Sigmoid colon (tissue), 6 donors: ENCODE measurements at regions not wholly inside any gene's neighbourhood (a gene's known extent, or its start where the extent isn't known, plus 50 kb on each side); places are given as distances from the start of the nearest gene placed in this dataset.

ENCODE experiments used
- DNase-seq: peaks from one replicate; pipeline ENCODE4 v3.0.0-alpha.2; 2019
- H3K27ac ChIP-seq, 4 donors: fragments of 200-600 bp; sonication (generic); one replicate each; pipeline ENCODE4 v1.5.1; 2016 to 2019; ENCODE audit warnings: mild to moderate bottlenecking in 1 of 4
- H3K27me3 ChIP-seq, 3 donors: fragments of 200-600 bp; sonication (generic); one replicate each; pipeline ENCODE4 v1.5.1; 2019; ENCODE audit warnings: mild to moderate bottlenecking in 1 of 3
- H3K36me3 ChIP-seq, 4 donors: fragments of 200-600 bp; sonication (generic); one replicate each; pipeline ENCODE4 v1.5.1; 2016 to 2019
- H3K4me1 ChIP-seq, 4 donors: fragments of 200-600 bp; sonication (generic); one replicate each; pipeline ENCODE4 v1.5.1; 2017 to 2019
- H3K4me3 ChIP-seq, 4 donors: fragments of 200-600 bp; sonication (generic); one replicate each; pipeline ENCODE4 v1.5.1; 2017 to 2019; ENCODE audit warnings: mild to moderate bottlenecking in 2 of 4, moderate library complexity in 1 of 4
- H3K9me3 ChIP-seq, 4 donors: fragments of 200-600 bp in 3 of 4; sonication (generic) in 3 of 4; one replicate each; pipeline versions ENCODE4 v1.5.1 to v1.6.1; 2013 to 2019
- CTCF ChIP-seq, 4 experiments: fragments of 450-650 bp in 3 of 4; fragments of 200-600 bp in 1 of 4; IDR thresholded peaks; one replicate each; pipeline ENCODE4 v1.5.1; 2016 to 2019; ENCODE audit warnings: antibody characterized with exemption in 4 of 4, mild to moderate bottlenecking in 3 of 4, moderate library complexity in 2 of 4
- EP300 ChIP-seq, 4 donors: sonication (generic); formaldehyde crosslinking; IDR thresholded peaks; one replicate each; pipeline ENCODE4 v1.6.1; 2017; ENCODE audit warnings: antibody characterized with exemption in 4 of 4
- POLR2A ChIP-seq, 2 donors: fragments of 450-650 bp; IDR thresholded peaks; one replicate each; pipeline ENCODE4 v1.6.1; 2016; ENCODE audit warnings: antibody characterized with exemption in 2 of 2, mild to moderate bottlenecking in 2 of 2, moderate library complexity in 2 of 2
- POLR2AphosphoS5 ChIP-seq, 4 donors: sonication (generic); formaldehyde crosslinking; IDR thresholded peaks; one replicate each; pipeline ENCODE4 v1.6.1; 2017; ENCODE audit warnings: antibody characterized with exemption in 4 of 4
- WGBS, 2 donors: extraction: QIAGEN DNeasy Blood & Tissue Kit; methylation state at CpG; one replicate each; pipeline ENCODE4 v1.1.7; 2013; 5-methylcytosine and 5-hydroxymethylcytosine counted together
- intact Hi-C: fragments of 100-400 bp; cut with DNase I; formaldehyde crosslinking; loops from one replicate; pipeline ENCODE4 v1.15.1; 2023
- donor health status: healthy with polysubstance abuse.
- donor health status: healthy.

DNA sequence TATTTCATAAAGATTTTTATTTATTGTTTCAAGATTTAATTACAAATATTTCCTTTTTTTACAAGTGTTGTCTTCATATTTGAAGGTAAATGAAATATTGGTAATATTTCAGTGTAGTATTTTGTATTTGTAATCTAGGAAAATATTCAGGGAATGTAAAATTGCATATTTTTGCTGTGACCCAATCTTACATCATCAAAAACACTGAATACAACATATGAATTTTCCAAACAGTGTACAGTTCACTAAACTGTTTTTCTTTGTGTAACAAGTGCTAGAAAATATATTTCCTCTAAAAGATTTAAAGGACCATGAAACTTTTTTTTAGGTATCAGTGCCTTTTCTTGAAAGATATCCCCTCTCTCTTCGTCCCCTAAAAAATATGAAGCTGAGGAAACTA lies 251.9 kb upstream of the KCND2 start:
- no peak for DNase-seq
- H3K27me3 ChIP-seq = no peaks in the 10 kb centered on the region
- H3K9me3 ChIP-seq = no peaks in the 10 kb centered on the region
- 53 to 70% methylated on average over 1 of the region's 1 CpG for WGBS, 2 donors
- H3K27ac ChIP-seq = no peak overlapping the region
- H3K4me1 ChIP-seq = no peaks in the 10 kb centered on the region
- no peaks in the 10 kb centered on the region for H3K36me3 ChIP-seq
- intact Hi-C loops = no loop called here
- H3K4me3 ChIP-seq = no peak overlapping the region
- TF ChIP-seq EP300 (IDR thresholded peaks at IDR 0.05) = no peak
- TF ChIP-seq POLR2A (IDR thresholded peaks at IDR 0.05) = no peak
- no peak for TF ChIP-seq POLR2AphosphoS5 (IDR thresholded peaks at IDR 0.05)
- no peak for TF ChIP-seq CTCF (IDR thresholded peaks at IDR 0.05)

DNA sequence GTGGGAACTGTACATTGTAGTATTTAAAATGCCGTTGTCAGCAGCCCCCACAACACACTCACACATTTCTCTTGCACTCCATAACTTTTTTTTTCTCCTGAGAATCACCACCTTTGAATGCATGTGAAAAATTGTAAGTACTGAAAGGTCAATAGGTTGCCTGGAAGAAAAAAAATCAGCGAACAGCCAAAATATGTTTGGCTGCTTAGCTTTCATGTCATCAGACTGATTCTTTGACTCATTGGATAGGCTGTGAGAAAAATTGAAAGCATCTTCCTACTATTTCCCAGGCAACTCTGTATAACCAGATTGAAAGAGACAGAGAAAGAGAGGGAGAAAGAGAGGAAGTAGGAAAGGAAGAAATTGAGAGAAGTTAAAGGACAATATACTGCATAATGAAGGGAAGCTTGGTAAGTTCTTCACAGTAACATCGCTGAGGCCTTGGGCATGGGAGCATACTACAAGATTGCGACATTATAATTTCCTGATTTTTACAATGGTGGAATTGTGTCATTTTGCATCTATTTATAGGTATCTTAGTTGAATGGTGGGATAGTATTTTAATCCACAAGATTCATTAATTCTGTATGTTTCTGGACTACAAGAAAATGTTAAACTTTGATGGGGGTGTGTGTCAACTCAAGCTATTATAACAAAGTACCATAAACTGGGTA lies 249.3 kb upstream of the KCND2 start:
- H3K36me3 ChIP-seq = no peaks in the 10 kb centered on the region
- H3K4me1 ChIP-seq = no peaks in the 10 kb centered on the region
- no peak overlapping the region for H3K27ac ChIP-seq
- no peak for DNase-seq
- no peak overlapping the region for H3K4me3 ChIP-seq
- H3K9me3 ChIP-seq = no peaks in the 10 kb centered on the region
- no peaks in the 10 kb centered on the region for H3K27me3 ChIP-seq
- TF ChIP-seq EP300 (IDR thresholded peaks at IDR 0.05) (no peak), POLR2AphosphoS5 (IDR thresholded peaks at IDR 0.05) (no peak), POLR2A (IDR thresholded peaks at IDR 0.05) (no peak), CTCF (IDR thresholded peaks at IDR 0.05) (no peak)
- intact Hi-C loops = no loop called here
- 79 to 81% methylated on average over 4 of the region's 4 CpGs for WGBS, 2 donors

- intact Hi-C loops = no loop called here
- no peak overlapping the region for H3K4me3 ChIP-seq
- H3K4me1 ChIP-seq = no peaks in the 10 kb centered on the region
- WGBS, 2 donors = 71 to 72% methylated on average over 4 of the region's 4 CpGs
- H3K9me3 ChIP-seq = no peaks in the 10 kb centered on the region
- DNase-seq = no peak
- no peaks in the 10 kb centered on the region for H3K27me3 ChIP-seq
- no peak overlapping the region for H3K27ac ChIP-seq
- TF ChIP-seq POLR2A (IDR thresholded peaks at IDR 0.05) (no peak), CTCF (IDR thresholded peaks at IDR 0.05) (no peak), EP300 (IDR thresholded peaks at IDR 0.05) (no peak), POLR2AphosphoS5 (IDR thresholded peaks at IDR 0.05) (no peak)
- no peaks in the 10 kb centered on the region for H3K36me3 ChIP-seq
These were observed 244.3 kb upstream of the KCND2 start for GRCh38 chr7:120028636-120029035.

DNA sequence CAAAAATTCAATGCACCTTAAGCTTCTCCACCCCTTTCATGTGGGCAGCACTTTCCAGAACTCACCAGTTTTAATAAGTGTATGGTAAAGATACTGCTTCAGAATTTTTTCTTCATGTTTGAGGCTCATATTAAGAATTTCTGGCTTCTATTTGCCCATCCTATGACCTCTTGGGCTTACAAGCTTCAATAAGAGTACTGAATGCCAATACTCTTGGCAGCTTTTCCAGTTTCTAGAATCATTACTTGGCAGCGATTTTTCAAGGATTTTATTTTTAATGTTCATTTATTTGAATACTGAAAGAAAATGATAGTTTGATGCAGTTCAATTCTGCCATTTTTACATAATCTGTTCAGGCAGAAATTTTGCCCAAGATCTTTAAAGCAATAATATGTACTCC lies 242.1 kb upstream of the KCND2 start:
- H3K9me3 ChIP-seq = no peaks in the 10 kb centered on the region
- TF ChIP-seq POLR2AphosphoS5 (IDR thresholded peaks at IDR 0.05) (no peak), POLR2A (IDR thresholded peaks at IDR 0.05) (no peak)
- no peak overlapping the region for H3K4me3 ChIP-seq
- no peaks in the 10 kb centered on the region for H3K4me1 ChIP-seq
- no peaks in the 10 kb centered on the region for H3K27me3 ChIP-seq
- no peaks in the 10 kb centered on the region for H3K36me3 ChIP-seq
- no peak for DNase-seq
- intact Hi-C loops = no loop called here
- 71 to 80% methylated on average over 1 of the region's 1 CpG for WGBS, 2 donors
- no peak overlapping the region for H3K27ac ChIP-seq

DNA sequence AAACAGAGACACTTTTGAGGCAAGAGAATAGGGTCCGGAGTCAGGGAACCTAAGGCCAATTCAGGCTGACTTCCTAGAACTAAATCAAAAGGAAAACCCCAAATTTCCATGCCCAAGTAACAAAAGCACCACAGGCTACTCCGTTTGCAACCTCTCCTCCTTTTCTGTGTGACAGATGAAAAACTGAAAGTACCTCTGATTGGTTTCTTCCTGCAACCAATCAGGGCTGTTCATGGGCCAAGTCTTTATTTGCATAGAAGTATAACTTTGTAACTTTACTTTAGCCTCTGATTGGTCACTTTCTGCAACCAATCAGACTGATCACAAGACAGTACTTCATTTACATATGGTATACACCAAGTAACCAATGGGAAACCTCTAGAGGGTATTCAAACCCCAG lies 239.9 kb upstream of the KCND2 start:
- TF ChIP-seq EP300 (IDR thresholded peaks at IDR 0.05) (no peak), POLR2AphosphoS5 (IDR thresholded peaks at IDR 0.05) (no peak), CTCF (IDR thresholded peaks at IDR 0.05) (no peak), POLR2A (IDR thresholded peaks at IDR 0.05) (no peak)
- intact Hi-C loops = no loop called here
- DNase-seq = no peak
- no peaks in the 10 kb centered on the region for H3K9me3 ChIP-seq
- H3K27ac ChIP-seq = no peak overlapping the region
- 64 to 75% methylated on average over 2 of the region's 2 CpGs for WGBS, 2 donors
- H3K27me3 ChIP-seq = no peaks in the 10 kb centered on the region
- H3K4me3 ChIP-seq = no peak overlapping the region
- no peaks in the 10 kb centered on the region for H3K4me1 ChIP-seq
- H3K36me3 ChIP-seq = no peaks in the 10 kb centered on the region
